Ishikawa (cell line): ENCODE measurements at regions not wholly inside any gene's neighbourhood (a gene's known extent, or its start where the extent isn't known, plus 50 kb on each side); places are given as distances from the start of the nearest gene placed in this dataset.

Source experiments
- CEBPB ChIP-seq: IDR thresholded peaks from 2 replicates; pipeline ENCODE4 v1.6.1; 2012
- EGR1 ChIP-seq: IDR thresholded peaks from 2 replicates; pipeline ENCODE4 v1.6.1; 2012
- EP300 ChIP-seq: IDR thresholded peaks from 2 replicates; pipeline ENCODE4 v1.6.1; 2012; ENCODE audit warnings: borderline replicate concordance
- MAX ChIP-seq: IDR thresholded peaks from 2 replicates; pipeline ENCODE4 v1.6.1; 2012
- TAF1 ChIP-seq: IDR thresholded peaks from 2 replicates; pipeline ENCODE4 v1.6.1; 2012; ENCODE audit warnings: low read depth, mild to moderate bottlenecking
- YY1 ChIP-seq: IDR thresholded peaks from 2 replicates; pipeline ENCODE4 v1.6.1; 2012; ENCODE audit warnings: low read depth

DNA sequence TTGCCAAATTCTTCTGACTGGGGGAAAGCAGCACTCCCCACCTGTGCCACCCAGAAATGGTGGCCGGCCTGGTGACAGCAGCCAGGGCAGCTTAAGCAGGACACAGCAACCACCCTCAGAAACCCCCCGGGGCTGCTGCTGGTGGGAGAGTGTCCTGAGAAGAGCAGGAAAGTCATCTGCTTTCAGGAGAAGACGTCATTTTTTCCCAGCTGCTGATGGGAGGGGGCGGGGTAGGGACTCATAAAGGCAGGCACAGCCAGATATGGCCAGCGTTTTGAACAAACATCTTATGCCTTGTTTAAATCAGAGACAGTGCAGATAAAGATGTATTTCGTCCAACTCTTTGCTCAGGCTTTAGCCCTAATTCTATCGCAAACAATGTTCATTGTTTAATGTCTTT is 139.5 kb downstream of the LRRC30 start:
- TF ChIP-seq TAF1 (no peak), CEBPB (no peak), MAX (no peak), EP300 (no peak), EGR1 (no peak), YY1 (no peak)
